Ishikawa (cell line): ENCODE measurements at regions not wholly inside any gene's neighbourhood (a gene's known extent, or its start where the extent isn't known, plus 50 kb on each side); places are given as distances from the start of the nearest gene placed in this dataset.

Source experiments
- CEBPB ChIP-seq: IDR thresholded peaks from 2 replicates; pipeline ENCODE4 v1.6.1; 2012
- CREB1 ChIP-seq: IDR thresholded peaks from 2 replicates; pipeline ENCODE4 v1.6.1; 2012; ENCODE audit warnings: low read depth
- EGR1 ChIP-seq: IDR thresholded peaks from 2 replicates; pipeline ENCODE4 v1.6.1; 2012
- EP300 ChIP-seq: IDR thresholded peaks from 2 replicates; pipeline ENCODE4 v1.6.1; 2012; ENCODE audit warnings: borderline replicate concordance
- FOXM1 ChIP-seq: IDR thresholded peaks from 2 replicates; pipeline ENCODE4 v1.6.1; 2012; ENCODE audit warnings: low read depth, borderline replicate concordance
- NFIC ChIP-seq: IDR thresholded peaks from 2 replicates; pipeline ENCODE4 v1.6.1; 2012
- RAD21 ChIP-seq: IDR thresholded peaks from 2 replicates; pipeline ENCODE4 v1.6.1; 2012; ENCODE audit warnings: low read depth
- TAF1 ChIP-seq: IDR thresholded peaks from 2 replicates; pipeline ENCODE4 v1.6.1; 2012; ENCODE audit warnings: low read depth, mild to moderate bottlenecking
- TCF12 ChIP-seq: IDR thresholded peaks from 2 replicates; pipeline ENCODE4 v1.6.1; 2012; ENCODE audit warnings: low read depth
- TEAD4 ChIP-seq: IDR thresholded peaks from 2 replicates; pipeline ENCODE4 v1.6.1; 2012
- YY1 ChIP-seq: IDR thresholded peaks from 2 replicates; pipeline ENCODE4 v1.6.1; 2012; ENCODE audit warnings: low read depth
- ZBTB7A ChIP-seq: IDR thresholded peaks from 2 replicates; pipeline ENCODE4 v1.6.1; 2012; ENCODE audit warnings: low read depth
- TF ChIP-seq, protein P1 (sequence below): IDR thresholded peaks from 2 replicates; pipeline ENCODE4 v1.6.1; 2012; ENCODE audit warnings: low read depth, mild to moderate bottlenecking
- TF ChIP-seq, protein P2 (sequence below): IDR thresholded peaks from 2 replicates; pipeline ENCODE4 v1.6.1; 2012
- TF ChIP-seq, protein P3 (sequence below): IDR thresholded peaks from 2 replicates; pipeline ENCODE4 v1.6.1; 2012

DNA sequence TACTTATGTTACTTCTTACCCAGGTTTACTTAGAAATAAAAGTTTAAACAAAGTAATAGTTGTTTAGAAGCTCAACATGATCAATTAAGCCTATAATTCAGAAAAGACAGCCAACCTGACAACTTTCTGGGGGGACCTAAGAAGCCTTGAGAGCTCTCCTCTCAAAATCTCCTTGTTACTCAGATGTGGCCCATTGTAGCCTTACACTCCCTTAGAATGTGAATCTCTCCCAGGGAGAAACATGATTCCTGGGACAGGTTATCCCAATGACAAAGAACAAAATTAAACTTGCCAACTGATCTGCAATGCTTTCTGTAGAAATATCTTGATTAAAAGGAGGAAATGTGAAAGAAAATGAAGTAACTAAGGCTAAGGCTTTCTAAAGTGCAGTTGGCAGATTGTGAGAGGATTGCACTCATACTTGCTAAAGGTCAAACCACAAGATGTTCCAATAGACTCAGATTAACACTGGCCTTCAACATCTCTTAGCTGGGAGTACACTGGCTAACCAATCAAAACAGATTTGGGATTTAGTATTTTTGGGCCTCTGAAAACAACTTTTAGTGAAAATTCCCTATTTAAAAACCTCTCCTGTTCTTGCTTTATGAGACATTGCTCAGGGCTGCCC lies 72.3 kb upstream of the TMX1 start:
- no peak for TF ChIP-seq CREB1
- no peak for TF ChIP-seq EP300
- TF ChIP-seq CEBPB = no peak
- no peak for TF ChIP-seq NFIC
- no peak for TF ChIP-seq TAF1
- TF ChIP-seq, protein P1, sequence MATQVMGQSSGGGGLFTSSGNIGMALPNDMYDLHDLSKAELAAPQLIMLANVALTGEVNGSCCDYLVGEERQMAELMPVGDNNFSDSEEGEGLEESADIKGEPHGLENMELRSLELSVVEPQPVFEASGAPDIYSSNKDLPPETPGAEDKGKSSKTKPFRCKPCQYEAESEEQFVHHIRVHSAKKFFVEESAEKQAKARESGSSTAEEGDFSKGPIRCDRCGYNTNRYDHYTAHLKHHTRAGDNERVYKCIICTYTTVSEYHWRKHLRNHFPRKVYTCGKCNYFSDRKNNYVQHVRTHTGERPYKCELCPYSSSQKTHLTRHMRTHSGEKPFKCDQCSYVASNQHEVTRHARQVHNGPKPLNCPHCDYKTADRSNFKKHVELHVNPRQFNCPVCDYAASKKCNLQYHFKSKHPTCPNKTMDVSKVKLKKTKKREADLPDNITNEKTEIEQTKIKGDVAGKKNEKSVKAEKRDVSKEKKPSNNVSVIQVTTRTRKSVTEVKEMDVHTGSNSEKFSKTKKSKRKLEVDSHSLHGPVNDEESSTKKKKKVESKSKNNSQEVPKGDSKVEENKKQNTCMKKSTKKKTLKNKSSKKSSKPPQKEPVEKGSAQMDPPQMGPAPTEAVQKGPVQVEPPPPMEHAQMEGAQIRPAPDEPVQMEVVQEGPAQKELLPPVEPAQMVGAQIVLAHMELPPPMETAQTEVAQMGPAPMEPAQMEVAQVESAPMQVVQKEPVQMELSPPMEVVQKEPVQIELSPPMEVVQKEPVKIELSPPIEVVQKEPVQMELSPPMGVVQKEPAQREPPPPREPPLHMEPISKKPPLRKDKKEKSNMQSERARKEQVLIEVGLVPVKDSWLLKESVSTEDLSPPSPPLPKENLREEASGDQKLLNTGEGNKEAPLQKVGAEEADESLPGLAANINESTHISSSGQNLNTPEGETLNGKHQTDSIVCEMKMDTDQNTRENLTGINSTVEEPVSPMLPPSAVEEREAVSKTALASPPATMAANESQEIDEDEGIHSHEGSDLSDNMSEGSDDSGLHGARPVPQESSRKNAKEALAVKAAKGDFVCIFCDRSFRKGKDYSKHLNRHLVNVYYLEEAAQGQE = no peak
- no peak for TF ChIP-seq TEAD4
- no peak for TF ChIP-seq RAD21
- TF ChIP-seq TCF12 = no peak

DNA sequence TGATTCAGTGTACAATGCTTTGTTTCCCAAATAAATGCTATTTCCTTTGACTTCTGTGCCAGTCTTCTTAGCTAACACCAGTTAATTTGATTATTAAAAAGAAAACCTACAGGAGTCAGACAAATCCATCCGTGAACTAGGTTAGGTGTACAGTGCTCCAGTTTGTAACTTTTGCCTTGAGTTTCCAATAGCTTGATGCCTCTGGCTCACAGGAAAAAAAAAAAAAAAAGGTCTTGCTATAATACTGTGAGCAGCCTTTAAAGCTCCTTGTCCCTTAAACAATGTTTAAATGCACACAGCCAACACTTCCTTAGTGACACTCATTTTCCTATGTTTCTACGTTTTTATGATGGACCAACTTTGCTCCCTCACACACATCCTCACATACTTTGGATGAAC lies 71.8 kb upstream of the TMX1 start:
- TF ChIP-seq CEBPB = no peak

DNA sequence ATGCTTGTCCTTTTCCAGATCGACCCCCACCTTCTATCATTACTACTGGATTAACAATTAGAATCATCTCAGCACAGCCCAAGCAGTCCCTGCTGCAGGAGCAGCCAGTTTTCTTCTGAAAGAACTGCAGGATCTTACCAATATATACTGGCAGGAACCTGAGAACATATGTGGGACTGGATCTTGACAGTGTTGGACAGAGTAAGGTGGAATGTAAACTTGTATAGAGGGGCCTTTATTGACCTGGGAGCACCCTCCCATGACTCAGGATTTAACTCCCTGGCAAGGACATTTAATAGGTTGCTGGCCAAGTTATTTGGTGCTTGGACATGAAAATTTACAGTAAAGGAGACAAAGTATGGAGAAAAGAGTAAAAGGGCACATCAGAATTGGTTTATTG lies 66.2 kb upstream of the TMX1 start:
- TF ChIP-seq RAD21 (no peak), TAF1 (no peak), YY1 (no peak), FOXM1 (no peak), TEAD4 (no peak)

DNA sequence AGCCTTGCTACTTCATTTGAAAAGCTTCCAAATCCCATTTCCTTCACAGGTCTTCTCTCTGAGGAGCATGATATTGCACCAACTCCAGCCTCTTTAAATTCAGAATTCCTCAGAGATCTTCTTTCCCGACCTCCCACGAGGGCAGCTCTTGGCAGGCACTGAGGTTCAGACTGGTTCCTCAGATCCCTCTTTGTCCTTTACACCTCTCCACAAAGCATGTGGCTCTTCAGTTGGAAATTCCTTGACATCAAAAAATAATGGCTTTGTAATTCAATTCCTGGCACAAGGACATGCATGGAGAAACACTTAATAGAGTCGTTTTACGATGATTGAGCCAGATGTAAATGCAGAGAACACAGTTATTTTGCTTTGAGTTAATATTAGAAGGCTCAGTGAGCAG lies 63.2 kb upstream of the TMX1 start:
- TF ChIP-seq, protein P1 = no peak
- TF ChIP-seq CREB1 (no peak), ZBTB7A (no peak), CEBPB (no peak), TAF1 (no peak), RAD21 (no peak), FOXM1 (no peak), TCF12 (0 out of 2 replicates have a peak, but pooled peaks have one; percentile 19), EP300 (no peak), NFIC (peak; percentile 19; the same call in 1 of the 2 replicates), TEAD4 (no peak), YY1 (no peak)
- TF ChIP-seq, protein P2, sequence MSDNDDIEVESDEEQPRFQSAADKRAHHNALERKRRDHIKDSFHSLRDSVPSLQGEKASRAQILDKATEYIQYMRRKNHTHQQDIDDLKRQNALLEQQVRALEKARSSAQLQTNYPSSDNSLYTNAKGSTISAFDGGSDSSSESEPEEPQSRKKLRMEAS = no peak
- TF ChIP-seq, protein P3, sequence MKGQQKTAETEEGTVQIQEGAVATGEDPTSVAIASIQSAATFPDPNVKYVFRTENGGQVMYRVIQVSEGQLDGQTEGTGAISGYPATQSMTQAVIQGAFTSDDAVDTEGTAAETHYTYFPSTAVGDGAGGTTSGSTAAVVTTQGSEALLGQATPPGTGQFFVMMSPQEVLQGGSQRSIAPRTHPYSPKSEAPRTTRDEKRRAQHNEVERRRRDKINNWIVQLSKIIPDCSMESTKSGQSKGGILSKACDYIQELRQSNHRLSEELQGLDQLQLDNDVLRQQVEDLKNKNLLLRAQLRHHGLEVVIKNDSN = no peak

DNA sequence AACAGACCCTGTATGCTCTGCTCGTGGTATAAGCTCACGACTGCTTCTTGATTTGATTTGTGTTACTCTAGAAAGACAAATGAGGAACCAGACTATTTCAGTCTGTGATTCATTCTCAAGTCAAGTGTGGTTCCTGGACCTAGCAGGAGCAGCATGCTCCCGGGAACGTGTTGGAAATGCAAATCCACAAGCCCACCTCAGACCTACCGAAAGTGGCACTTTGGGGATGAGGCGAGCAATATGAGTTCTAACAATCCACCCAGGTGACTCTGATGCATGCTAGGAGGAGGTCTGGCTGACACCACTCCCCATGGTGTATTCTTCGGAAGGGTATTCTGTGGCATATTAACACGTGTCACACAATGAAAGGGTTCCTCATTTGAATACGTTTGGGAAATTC lies 59.5 kb upstream of the TMX1 start:
- TF ChIP-seq, protein P2 = no peak
- TF ChIP-seq NFIC (no peak), EP300 (no peak), FOXM1 (no peak), TEAD4 (no peak), EGR1 (no peak), CEBPB (no peak), ZBTB7A (no peak), YY1 (no peak), TAF1 (no peak), CREB1 (no peak), RAD21 (no peak), TCF12 (no peak)
- TF ChIP-seq, protein P1 = no peak
- TF ChIP-seq, protein P3 = no peak
